GM18505 (cell line): ENCODE measurements at regions not wholly inside any gene's neighbourhood (a gene's known extent, or its start where the extent isn't known, plus 50 kb on each side); places are given as distances from the start of the nearest gene placed in this dataset.

Source experiments
- ATAC-seq: cut with Tn5 transposase; IDR thresholded peaks from one replicate; pipeline ENCODE4 v1.9.1; 2021; ENCODE audit not compliant: unreplicated experiment
- POLR2A ChIP-seq: IDR thresholded peaks from 4 replicates; pipeline ENCODE4 v1.6.1; 2011; ENCODE audit warnings: borderline replicate concordance; ENCODE audit not compliant: insufficient read depth, insufficient read length; ENCODE audit errors: extremely low read depth

- TF ChIP-seq POLR2A = no peak
- no peak for ATAC-seq
These were observed 246.2 kb upstream of the SLC10A2 start for GRCh38 chr13:103312467-103312866.

GRCh38 chr13:103308667-103309066, 242.4 kb upstream of the SLC10A2 start:
- TF ChIP-seq POLR2A = no peak
- no peak for ATAC-seq

- no peak for ATAC-seq
- TF ChIP-seq POLR2A = no peak
These were observed 239.9 kb upstream of the SLC10A2 start for GRCh38 chr13:103306163-103306562.

- no peak for TF ChIP-seq POLR2A
- no peak for ATAC-seq
These were observed 236.9 kb upstream of the SLC10A2 start for GRCh38 chr13:103303078-103303651.

GRCh38 chr13:103302676-103303075, 236.5 kb upstream of the SLC10A2 start:
- no peak for ATAC-seq
- no peak for TF ChIP-seq POLR2A

GRCh38 chr13:103299079-103299478, 232.9 kb upstream of the SLC10A2 start:
- no peak for TF ChIP-seq POLR2A
- no peak for ATAC-seq

- ATAC-seq = no peak
- TF ChIP-seq POLR2A = no peak
These were observed 230.9 kb upstream of the SLC10A2 start for GRCh38 chr13:103297083-103297482.

GRCh38 chr13:103291798-103292572, 225.8 kb upstream of the SLC10A2 start:
- TF ChIP-seq POLR2A = no peak
- no peak for ATAC-seq

- TF ChIP-seq POLR2A = no peak
- ATAC-seq = no peak
These were observed 225.0 kb upstream of the SLC10A2 start for GRCh38 chr13:103291226-103291625.

GRCh38 chr13:103289681-103290080, 223.5 kb upstream of the SLC10A2 start:
- no peak for ATAC-seq

GRCh38 chr13:103288114-103288513, 221.9 kb upstream of the SLC10A2 start:
- TF ChIP-seq POLR2A = no peak
- ATAC-seq = no peak

More at GRCh38 chr13:103289681-103290080, 223.5 kb upstream of the SLC10A2 start:
- no peak for TF ChIP-seq POLR2A

- TF ChIP-seq POLR2A = no peak
- no peak for ATAC-seq
These were observed 221.4 kb upstream of the SLC10A2 start for GRCh38 chr13:103287659-103288058.

- TF ChIP-seq POLR2A = no peak
- ATAC-seq = no peak
These were observed 218.2 kb upstream of the SLC10A2 start for GRCh38 chr13:103284466-103284865.

GRCh38 chr13:103283451-103283820, 217.2 kb upstream of the SLC10A2 start:
- TF ChIP-seq POLR2A = no peak

GRCh38 chr13:103282571-103283450, 216.6 kb upstream of the SLC10A2 start:
- no peak for ATAC-seq
- TF ChIP-seq POLR2A = no peak

More at GRCh38 chr13:103283451-103283820, 217.2 kb upstream of the SLC10A2 start:
- ATAC-seq = no peak
